NOMO-1 (cell line): ENCODE measurements at regions not wholly inside any gene's neighbourhood (a gene's known extent, or its start where the extent isn't known, plus 50 kb on each side); places are given as distances from the start of the nearest gene placed in this dataset.

Source experiments
- DNase-seq, 2 experiments: peaks; one replicate each; lab custom pipeline; 2025; ENCODE audit not compliant: unreplicated experiment in 2 of 2; lab: John Stamatoyannopoulos, UW

- no peak for DNase-seq
Observed at GRCh38 chr4:20393486-20394100, 141.9 kb downstream of the SLIT2 start.

GRCh38 chr4:20394512-20394911 is 142.8 kb downstream of the SLIT2 start:
- DNase-seq: no peak

- DNase-seq: no peak
Observed at GRCh38 chr4:20395160-20395773, 143.6 kb downstream of the SLIT2 start.

GRCh38 chr4:20403290-20403689 is 151.6 kb downstream of the SLIT2 start:
- DNase-seq: peak in 1 of 2 experiments; percentile 50

GRCh38 chr4:20403846-20404245 is 152.1 kb downstream of the SLIT2 start:
- no peak for DNase-seq

GRCh38 chr4:20408611-20409010 is 156.9 kb downstream of the SLIT2 start:
- DNase-seq: no peak

- DNase-seq: no peak
Observed at GRCh38 chr4:20412072-20412471, 160.4 kb downstream of the SLIT2 start.

GRCh38 chr4:20416800-20417199 is 165.1 kb downstream of the SLIT2 start:
- DNase-seq: no peak

- DNase-seq: peak in 1 of 2 experiments; percentile 79
Observed at GRCh38 chr4:20418861-20419451, 167.3 kb downstream of the SLIT2 start.

- DNase-seq: no peak
Observed at GRCh38 chr4:20420916-20421602, 169.4 kb downstream of the SLIT2 start.

- no peak for DNase-seq
Observed at GRCh38 chr4:20421603-20421985, 169.9 kb downstream of the SLIT2 start.

- peak; percentile 25 to 40 for DNase-seq
Observed at GRCh38 chr4:20422398-20422797, 170.7 kb downstream of the SLIT2 start.

GRCh38 chr4:20423420-20423819 is 171.7 kb downstream of the SLIT2 start:
- DNase-seq: peak in 1 of 2 experiments; percentile 9

GRCh38 chr4:20426028-20426427 is 174.3 kb downstream of the SLIT2 start:
- DNase-seq: no peak

- no peak for DNase-seq
Observed at GRCh38 chr4:20428436-20429160, 176.9 kb downstream of the SLIT2 start.

GRCh38 chr4:20430259-20430941 is 178.7 kb downstream of the SLIT2 start:
- DNase-seq: no peak

GRCh38 chr4:20431543-20431951 is 179.8 kb downstream of the SLIT2 start:
- DNase-seq: no peak

- no peak for DNase-seq
Observed at GRCh38 chr4:20432088-20432487, 180.4 kb downstream of the SLIT2 start.

GRCh38 chr4:20433097-20433705 is 181.5 kb downstream of the SLIT2 start:
- no peak for DNase-seq

GRCh38 chr4:20440170-20440569 is 188.5 kb downstream of the SLIT2 start:
- no peak for DNase-seq
